Astrocyte (in vitro differentiated cells and primary cell): ENCODE measurements at regions not wholly inside any gene's neighbourhood (a gene's known extent, or its start where the extent isn't known, plus 50 kb on each side); places are given as distances from the start of the nearest gene placed in this dataset.

ENCODE experiments used
- CTCF ChIP-seq: IDR thresholded peaks from 2 replicates; pipeline ENCODE4 v1.5.1; 2011; ENCODE audit warnings: low read depth, mild to moderate bottlenecking, inconsistent platforms, low read length, moderate library complexity; ENCODE audit not compliant: insufficient read depth
- EZH2 ChIP-seq: IDR thresholded peaks from 2 replicates; pipeline ENCODE4 v1.6.1; 2012; ENCODE audit warnings: mild to moderate bottlenecking, low read length, inconsistent platforms; ENCODE audit not compliant: insufficient read depth

DNA sequence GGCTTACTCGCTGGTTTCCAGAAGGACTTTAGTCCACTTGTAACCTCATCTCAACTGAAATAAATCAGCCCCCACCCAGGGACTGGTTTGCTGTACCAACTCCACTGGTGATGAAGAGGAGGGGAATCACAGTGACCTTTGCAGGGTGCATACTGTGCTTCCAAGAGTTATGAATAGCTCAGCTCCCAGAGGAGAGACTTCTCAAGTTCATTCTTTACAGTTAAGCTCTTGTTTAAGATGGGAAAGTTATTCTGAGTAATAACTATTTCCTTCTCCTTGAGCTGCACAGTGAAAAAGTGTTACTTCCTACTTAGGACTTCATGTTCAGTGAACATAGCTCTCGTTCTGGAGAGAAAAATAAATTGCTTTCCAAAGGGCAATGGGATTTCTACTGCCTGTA lies 166.5 kb upstream of the ECI2 start:
- TF ChIP-seq CTCF, result no peak
- no peak for TF ChIP-seq EZH2
